Caco-2 (cell line): ENCODE measurements at regions not wholly inside any gene's neighbourhood (a gene's known extent, or its start where the extent isn't known, plus 50 kb on each side); places are given as distances from the start of the nearest gene placed in this dataset.
"Not testable (repeated sequence)": the region's sequence is repeated elsewhere in the genome, so short reads cannot be mapped to it uniquely, and the experiment has no call there.

Experiments
- BruUV-seq: library from RNA; stranded (reverse); fragments of 400-500 nt; replicated peaks from 2 replicates; lab custom pipeline; 2021; lab: Mats Ljungman, UMichigan
- CTCF ChIA-PET: fragments of 300-600 bp; sonication (Branson Sonifier 250); formaldehyde crosslinking; loops from one replicate; lab custom pipeline; 2022; ENCODE audit warnings: antibody characterized with exemption; lab: Charles Lee
- POLR2A ChIA-PET: fragments of 300-600 bp; sonication (Branson Sonifier 250); formaldehyde crosslinking; loops from one replicate; lab custom pipeline; 2022; ENCODE audit warnings: antibody characterized with exemption; lab: Charles Lee
- DNase-seq, 2 experiments: peaks; one replicate each; pipeline versions ENCODE4 v3.0.0 to v3.0.0-alpha.2; 2020 to 2022
- H3K27me3 ChIP-seq: replicated peaks from 2 replicates; pipeline ENCODE4 v1.6.0; 2011; ENCODE audit warnings: low read length; ENCODE audit not compliant: control insufficient read depth, insufficient read depth
- H3K36me3 ChIP-seq: 2 replicates; pipeline ENCODE4 v1.5.1; 2011; ENCODE audit warnings: low read length; ENCODE audit not compliant: control insufficient read depth, insufficient read depth
- H3K4me1 ChIP-seq: fragments of 250-450 bp; sonication (Bioruptor Pico); 2 replicates; pipeline ENCODE4 v1.5.1; 2020; ENCODE audit warnings: mild to moderate bottlenecking
- H3K4me3 ChIP-seq: 2 replicates; pipeline ENCODE4 v1.5.1; 2011; ENCODE audit warnings: low read depth, mild to moderate bottlenecking, control low read depth, low read length
- H3K9me3 ChIP-seq: fragments of 250-450 bp; sonication (Bioruptor Pico); 2 replicates; pipeline ENCODE4 v1.5.1; 2020; ENCODE audit warnings: mild to moderate bottlenecking, moderate library complexity
- H3K27ac Mint-ChIP-seq: one replicate; pipeline ENCODE4 v1.8.0; 2022; ENCODE audit warnings: mixed read lengths; ENCODE audit not compliant: unreplicated experiment
- H3K27me3 Mint-ChIP-seq: one replicate; pipeline ENCODE4 v1.8.0; 2022; ENCODE audit warnings: mixed read lengths; ENCODE audit not compliant: insufficient read depth, unreplicated experiment
- H3K36me3 Mint-ChIP-seq: one replicate; pipeline ENCODE4 v1.8.0; 2022; ENCODE audit warnings: mild to moderate bottlenecking, mixed read lengths; ENCODE audit not compliant: insufficient read depth, unreplicated experiment
- H3K4me1 Mint-ChIP-seq: one replicate; pipeline ENCODE4 v1.8.0; 2022; ENCODE audit warnings: low read depth, mixed read lengths; ENCODE audit not compliant: unreplicated experiment
- H3K4me3 Mint-ChIP-seq: one replicate; pipeline ENCODE4 v1.8.0; 2022; ENCODE audit warnings: mild to moderate bottlenecking, moderate library complexity, mixed read lengths; ENCODE audit not compliant: unreplicated experiment
- H3K9me3 Mint-ChIP-seq: one replicate; pipeline ENCODE4 v1.8.0; 2022; ENCODE audit warnings: mixed read lengths; ENCODE audit not compliant: unreplicated experiment
- CTCF ChIP-seq, 2 experiments: fragments of 200-600 bp in 1 of 2; IDR thresholded peaks; 1 replicate in 1 of 2; 2 replicates in 1 of 2; pipeline versions ENCODE4 v1.5.1 to v1.8.0; 2011 to 2022; ENCODE audit warnings: antibody characterized with exemption in 1 of 2, control low read depth in 1 of 2, inconsistent platforms in 1 of 2, low read depth in 1 of 2, low read length in 1 of 2, mild to moderate bottlenecking in 1 of 2, moderate library complexity in 1 of 2; ENCODE audit not compliant: insufficient read depth in 1 of 2, severe bottlenecking in 1 of 2, unreplicated experiment in 1 of 2
- intact Hi-C: fragments of 100-400 bp; cut with micrococcal nuclease; formaldehyde crosslinking; loops from one replicate; pipeline ENCODE4 v1.10.0; 2022; ENCODE audit not compliant: unreplicated experiment

- no TSS peak for BruUV-seq
- Mint-ChIP-seq H3K27ac (no peak overlapping the region), H3K36me3 (no peaks in the 10 kb centered on the region), H3K4me1 (no peaks in the 10 kb centered on the region), H3K4me3 (no peak overlapping the region), H3K27me3 (peaks cover 19% of the 10 kb centered on the region), H3K9me3 (peaks cover 22% of the 10 kb centered on the region)
- ChIA-PET CTCF (no interaction called here), POLR2A (no interaction called here)
- DNase-seq = no peak
- Histone ChIP-seq H3K4me1 (no peaks in the 10 kb centered on the region), H3K27me3 (no peaks in the 10 kb centered on the region), H3K4me3 (no peak overlapping the region), H3K36me3 (no peaks in the 10 kb centered on the region), H3K9me3 (0 out of 2 replicates have a peak, but pooled peaks cover 5% of the 10 kb centered on the region)
- no peak for TF ChIP-seq CTCF (IDR thresholded peaks at IDR 0.05; ENCODE audit: insufficient read depth in 1 of 2, low read depth in 1 of 2, low read length in 1 of 2, severe bottlenecking in 1 of 2, unreplicated experiment in 1 of 2)
- intact Hi-C loops = no loop called here
Observed at GRCh38 chr5:32165-32564, 59.8 kb upstream of the PLEKHG4B start.

DNA sequence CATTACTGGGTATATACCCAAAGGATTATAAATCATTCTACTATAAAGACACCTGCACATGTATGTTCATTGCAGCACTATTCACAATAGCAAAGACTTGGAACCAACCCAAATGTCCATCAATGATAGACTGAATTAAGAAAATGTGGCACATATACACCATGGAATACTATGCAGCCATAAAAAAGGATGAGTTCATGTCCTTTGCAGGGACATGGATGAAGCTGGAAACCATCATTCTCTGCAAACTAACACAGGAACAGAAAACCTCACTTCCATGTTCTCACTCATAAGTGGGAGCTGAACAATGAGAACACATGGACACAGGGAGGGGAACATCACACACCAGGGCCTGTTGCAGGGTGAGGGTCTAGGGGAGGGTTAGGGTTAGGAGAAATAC, 56.4 kb upstream of the PLEKHG4B start:
- H3K36me3 ChIP-seq, H3K36me3 Mint-ChIP-seq, BruUV-seq, H3K9me3 ChIP-seq, CTCF ChIA-PET, H3K9me3 Mint-ChIP-seq, H3K4me3 Mint-ChIP-seq, H3K27me3 ChIP-seq, H3K4me3 ChIP-seq, H3K4me1 Mint-ChIP-seq, intact Hi-C loops, DNase-seq, POLR2A ChIA-PET, H3K27ac Mint-ChIP-seq, H3K4me1 ChIP-seq: not testable (repeated sequence)
- H3K27me3 Mint-ChIP-seq = peaks cover 14% of the 10 kb centered on the region

DNA sequence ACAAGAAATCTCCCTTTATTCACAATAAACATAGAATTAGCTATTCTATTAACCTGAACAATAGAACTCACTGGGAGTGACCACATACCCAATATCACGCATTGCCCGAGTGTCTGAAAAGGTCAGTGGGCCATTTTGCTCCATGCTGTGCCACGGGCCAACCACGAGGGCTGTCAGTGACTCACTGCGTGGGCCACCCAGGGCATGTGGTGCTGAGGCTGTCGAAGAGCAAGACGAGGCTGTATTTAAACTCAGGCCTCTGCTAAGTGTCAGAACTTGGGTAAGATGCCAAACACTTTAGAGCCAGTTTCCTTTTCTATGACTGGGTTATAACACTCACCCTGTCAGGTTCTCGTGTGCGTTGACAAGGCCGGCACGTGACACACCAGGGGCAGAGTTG, 54.8 kb upstream of the PLEKHG4B start:
- H3K4me1 Mint-ChIP-seq, intact Hi-C loops, H3K4me1 ChIP-seq, POLR2A ChIA-PET, H3K36me3 ChIP-seq, H3K4me3 ChIP-seq, BruUV-seq, CTCF ChIA-PET, H3K27me3 ChIP-seq, H3K36me3 Mint-ChIP-seq, H3K4me3 Mint-ChIP-seq, H3K9me3 Mint-ChIP-seq, DNase-seq, H3K9me3 ChIP-seq, H3K27ac Mint-ChIP-seq: not testable (repeated sequence)
- H3K27me3 Mint-ChIP-seq = peaks cover 16% of the 10 kb centered on the region

- Mint-ChIP-seq H3K4me1 (no peaks in the 10 kb centered on the region), H3K27ac (no peak overlapping the region), H3K27me3 (peaks cover 15% of the 10 kb centered on the region), H3K36me3 (no peaks in the 10 kb centered on the region), H3K4me3 (no peak overlapping the region), H3K9me3 (no peaks in the 10 kb centered on the region)
- BruUV-seq = no TSS peak
- no peak for DNase-seq
- Histone ChIP-seq H3K36me3 (no peaks in the 10 kb centered on the region), H3K4me1 (no peaks in the 10 kb centered on the region), H3K9me3 (no peaks in the 10 kb centered on the region), H3K27me3 (no peaks in the 10 kb centered on the region; the same call in 1 of the 2 replicates), H3K4me3 (no peak overlapping the region)
- ChIA-PET CTCF (no interaction called here), POLR2A (no interaction called here)
- no peak for TF ChIP-seq CTCF (IDR thresholded peaks at IDR 0.05; ENCODE audit: insufficient read depth in 1 of 2, low read depth in 1 of 2, low read length in 1 of 2, severe bottlenecking in 1 of 2, unreplicated experiment in 1 of 2)
- intact Hi-C loops = no loop called here
Observed at GRCh38 chr5:39979-40583, 51.9 kb upstream of the PLEKHG4B start.
